HG02798 (cell line): ENCODE measurements at regions not wholly inside any gene's neighbourhood (a gene's known extent, or its start where the extent isn't known, plus 50 kb on each side); places are given as distances from the start of the nearest gene placed in this dataset.

Experiments used
- ATAC-seq: cut with Tn5 transposase; IDR thresholded peaks from one replicate; pipeline ENCODE4 v1.9.1; 2021; ENCODE audit warnings: mild to moderate bottlenecking; ENCODE audit not compliant: unreplicated experiment, poor library complexity

- no peak for ATAC-seq
These were observed 905.6 kb upstream of the GHITM start for GRCh38 chr10:83233691-83234090.

GRCh38 chr10:83248106-83248631 is 891.1 kb upstream of the GHITM start:
- ATAC-seq: no peak

- ATAC-seq: no peak
These were observed 888.9 kb upstream of the GHITM start for GRCh38 chr10:83250396-83250795.

- no peak for ATAC-seq
These were observed 887.1 kb upstream of the GHITM start for GRCh38 chr10:83252169-83252568.

- ATAC-seq: no peak
These were observed 886.7 kb upstream of the GHITM start for GRCh38 chr10:83252596-83252995.

GRCh38 chr10:83253011-83253671 is 886.2 kb upstream of the GHITM start:
- no peak for ATAC-seq

- ATAC-seq: no peak
These were observed 884.6 kb upstream of the GHITM start for GRCh38 chr10:83254698-83255097.

- no peak for ATAC-seq
These were observed 876.9 kb upstream of the GHITM start for GRCh38 chr10:83262434-83262833.

- no peak for ATAC-seq
These were observed 866.5 kb upstream of the GHITM start for GRCh38 chr10:83272666-83273434.

- ATAC-seq: no peak
These were observed 865.2 kb upstream of the GHITM start for GRCh38 chr10:83274088-83274487.

GRCh38 chr10:83276971-83277370 is 862.3 kb upstream of the GHITM start:
- ATAC-seq: no peak

GRCh38 chr10:83283151-83283550 is 856.2 kb upstream of the GHITM start:
- no peak for ATAC-seq

GRCh38 chr10:83287374-83287773 is 851.9 kb upstream of the GHITM start:
- ATAC-seq: no peak

GRCh38 chr10:83289373-83289772 is 849.9 kb upstream of the GHITM start:
- ATAC-seq: no peak

- ATAC-seq: no peak
These were observed 849.4 kb upstream of the GHITM start for GRCh38 chr10:83289948-83290347.

GRCh38 chr10:83301732-83302131 is 837.6 kb upstream of the GHITM start:
- no peak for ATAC-seq

- ATAC-seq: no peak
These were observed 836.7 kb upstream of the GHITM start for GRCh38 chr10:83302623-83303022.

- ATAC-seq: no peak
These were observed 828.6 kb upstream of the GHITM start for GRCh38 chr10:83310688-83311087.

GRCh38 chr10:83312570-83312969 is 826.7 kb upstream of the GHITM start:
- no peak for ATAC-seq

- no peak for ATAC-seq
These were observed 806.6 kb upstream of the GHITM start for GRCh38 chr10:83332690-83333089.

GRCh38 chr10:83333566-83333965 is 805.7 kb upstream of the GHITM start:
- ATAC-seq: no peak

GRCh38 chr10:83343676-83344075 is 795.6 kb upstream of the GHITM start:
- ATAC-seq: no peak
